ENCODE measurements at regions not wholly inside any gene's neighbourhood (a gene's known extent, or its start where the extent isn't known, plus 50 kb on each side); places are given as distances from the start of the nearest gene placed in this dataset.

DNA sequence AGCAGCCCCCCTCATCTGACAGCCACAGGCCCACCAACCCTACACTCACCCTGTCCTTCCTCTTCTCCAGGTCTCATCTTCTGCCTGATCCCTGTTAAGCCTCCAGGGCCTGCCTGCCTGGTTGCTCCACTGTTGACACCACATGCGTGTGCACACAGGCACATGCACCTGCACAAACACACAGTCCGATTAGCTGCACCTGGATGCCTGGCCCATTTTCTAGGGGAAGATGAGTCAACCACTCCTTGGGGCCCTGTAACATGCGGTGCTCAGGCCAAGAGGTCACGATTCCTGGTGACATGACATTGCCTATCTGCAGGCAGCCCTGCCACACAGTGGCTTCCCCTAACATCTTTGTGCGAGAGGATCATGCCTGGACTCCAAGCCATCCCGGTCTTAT lies 498.4 kb downstream of the BCOR start:
- TF ChIP-seq NFIC (IDR thresholded peaks at IDR 0.05; ENCODE audit: borderline replicate concordance): no peak
- TF ChIP-seq TEAD4 (IDR thresholded peaks at IDR 0.05; ENCODE audit: borderline replicate concordance, insufficient read depth): no peak
- no peak for TF ChIP-seq TAF1 (IDR thresholded peaks at IDR 0.05; ENCODE audit: borderline replicate concordance, low read depth, low read length)
- TF ChIP-seq, protein P1, sequence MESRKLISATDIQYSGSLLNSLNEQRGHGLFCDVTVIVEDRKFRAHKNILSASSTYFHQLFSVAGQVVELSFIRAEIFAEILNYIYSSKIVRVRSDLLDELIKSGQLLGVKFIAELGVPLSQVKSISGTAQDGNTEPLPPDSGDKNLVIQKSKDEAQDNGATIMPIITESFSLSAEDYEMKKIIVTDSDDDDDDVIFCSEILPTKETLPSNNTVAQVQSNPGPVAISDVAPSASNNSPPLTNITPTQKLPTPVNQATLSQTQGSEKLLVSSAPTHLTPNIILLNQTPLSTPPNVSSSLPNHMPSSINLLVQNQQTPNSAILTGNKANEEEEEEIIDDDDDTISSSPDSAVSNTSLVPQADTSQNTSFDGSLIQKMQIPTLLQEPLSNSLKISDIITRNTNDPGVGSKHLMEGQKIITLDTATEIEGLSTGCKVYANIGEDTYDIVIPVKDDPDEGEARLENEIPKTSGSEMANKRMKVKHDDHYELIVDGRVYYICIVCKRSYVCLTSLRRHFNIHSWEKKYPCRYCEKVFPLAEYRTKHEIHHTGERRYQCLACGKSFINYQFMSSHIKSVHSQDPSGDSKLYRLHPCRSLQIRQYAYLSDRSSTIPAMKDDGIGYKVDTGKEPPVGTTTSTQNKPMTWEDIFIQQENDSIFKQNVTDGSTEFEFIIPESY (IDR thresholded peaks at IDR 0.05; ENCODE audit: borderline replicate concordance, low read depth): no peak
- no peak for TF ChIP-seq RAD21 (IDR thresholded peaks at IDR 0.05; ENCODE audit: low read length)
- TF ChIP-seq MAX (IDR thresholded peaks at IDR 0.05; ENCODE audit: low read depth): no peak
- TF ChIP-seq CHD2 (IDR thresholded peaks at IDR 0.05; ENCODE audit: low read length, partially characterized antibody): no peak
- no peak for TF ChIP-seq USF1 (IDR thresholded peaks at IDR 0.05; ENCODE audit: borderline replicate concordance, low read depth)
- TF ChIP-seq FOSL2 (IDR thresholded peaks at IDR 0.05; ENCODE audit: borderline replicate concordance, low read depth): no peak
- TF ChIP-seq GABPA (IDR thresholded peaks at IDR 0.05; ENCODE audit: low read depth): no peak
- TF ChIP-seq RCOR1 (IDR thresholded peaks at IDR 0.05; ENCODE audit: low read length): no peak
- Histone ChIP-seq H3K9ac (no peak overlapping the region), H3K9me2 (no peaks in the 10 kb centered on the region), H3K9me3 (no peaks in the 10 kb centered on the region), H3K36me3 (replicated peaks in 1 of 2; ENCODE audit: control insufficient read depth in 1 of 2, insufficient read depth in 2 of 2, low read length in 1 of 2) (no peaks in the 10 kb centered on the region), H3K27ac (ENCODE audit: low read depth in 2 of 2, low read length in 1 of 2) (no peak overlapping the region), H2AFZ (ENCODE audit: low read depth) (no peak overlapping the region), H3K4me2 (no peak overlapping the region), H3K27me3 (ENCODE audit: insufficient read depth) (peaks cover 7% of the 10 kb centered on the region; the same call in 1 of the 2 replicates), H3K4me1 (ENCODE audit: control insufficient read depth in 1 of 2, insufficient read depth in 2 of 2, low read depth in 1 of 2, low read length in 1 of 2) (peaks cover 0 to 6% of the 10 kb centered on the region in 2 experiments; a peak in 1 of 4 replicates), H4K20me1 (ENCODE audit: insufficient read depth) (no peaks in the 10 kb centered on the region), H3F3A (replicated peaks; ENCODE audit: insufficient read depth) (no peaks in the 10 kb centered on the region), H3K79me2 (ENCODE audit: insufficient read depth) (no peaks in the 10 kb centered on the region), H3K4me3 (ENCODE audit: low read depth in 2 of 2, low read length in 1 of 2) (no peak overlapping the region)
- DNase-seq: no peak
- ChIA-PET POLR2A (no interaction called here), CTCF (no interaction called here)
- WGBS (ENCODE audit: low lambda C conversion rate): 39% methylated on average over 6 of the region's 6 CpGs

DNA sequence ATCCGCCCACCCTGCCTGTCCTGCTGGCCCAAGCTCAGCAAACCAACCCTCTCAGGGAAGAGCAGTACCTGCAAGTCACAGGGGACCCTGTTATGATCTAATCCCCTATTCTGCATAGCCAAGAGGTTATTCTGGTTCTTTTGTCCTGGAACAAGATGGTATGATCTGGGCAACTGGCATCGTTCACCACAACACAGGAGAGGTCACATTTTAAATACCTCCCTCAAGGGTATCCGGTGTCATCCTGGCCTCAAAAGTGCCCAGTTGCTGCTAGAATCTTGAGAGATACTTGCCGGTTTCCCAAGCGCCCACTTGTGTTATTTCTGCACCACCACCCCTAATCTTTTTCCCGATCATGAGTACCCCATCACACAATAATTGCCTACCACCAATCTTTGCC lies 497.5 kb downstream of the BCOR start:
- Histone ChIP-seq H3K36me3 (replicated peaks in 1 of 2; ENCODE audit: control insufficient read depth in 1 of 2, insufficient read depth in 2 of 2, low read length in 1 of 2) (no peaks in the 10 kb centered on the region), H3K4me2 (no peak overlapping the region), H3K9me2 (no peaks in the 10 kb centered on the region), H3K27ac (ENCODE audit: low read depth in 2 of 2, low read length in 1 of 2) (no peak overlapping the region), H3K9ac (no peak overlapping the region), H3K27me3 (ENCODE audit: insufficient read depth) (peaks cover 7% of the 10 kb centered on the region; the same call in 1 of the 2 replicates), H3K4me3 (ENCODE audit: low read depth in 2 of 2, low read length in 1 of 2) (no peak overlapping the region), H3K79me2 (ENCODE audit: insufficient read depth) (no peaks in the 10 kb centered on the region), H3F3A (replicated peaks; ENCODE audit: insufficient read depth) (no peaks in the 10 kb centered on the region), H3K9me3 (no peaks in the 10 kb centered on the region), H4K20me1 (ENCODE audit: insufficient read depth) (no peaks in the 10 kb centered on the region), H2AFZ (ENCODE audit: low read depth) (no peak overlapping the region), H3K4me1 (ENCODE audit: control insufficient read depth in 1 of 2, insufficient read depth in 2 of 2, low read depth in 1 of 2, low read length in 1 of 2) (peaks cover 0 to 9% of the 10 kb centered on the region in 2 experiments; a peak in 1 of 4 replicates)
- TF ChIP-seq, protein P1 (IDR thresholded peaks at IDR 0.05; ENCODE audit: borderline replicate concordance, low read depth): no peak
- TF ChIP-seq NFIC (IDR thresholded peaks at IDR 0.05; ENCODE audit: borderline replicate concordance) (no peak), FOSL2 (IDR thresholded peaks at IDR 0.05; ENCODE audit: borderline replicate concordance, low read depth) (no peak)
- TF ChIP-seq, protein P2, sequence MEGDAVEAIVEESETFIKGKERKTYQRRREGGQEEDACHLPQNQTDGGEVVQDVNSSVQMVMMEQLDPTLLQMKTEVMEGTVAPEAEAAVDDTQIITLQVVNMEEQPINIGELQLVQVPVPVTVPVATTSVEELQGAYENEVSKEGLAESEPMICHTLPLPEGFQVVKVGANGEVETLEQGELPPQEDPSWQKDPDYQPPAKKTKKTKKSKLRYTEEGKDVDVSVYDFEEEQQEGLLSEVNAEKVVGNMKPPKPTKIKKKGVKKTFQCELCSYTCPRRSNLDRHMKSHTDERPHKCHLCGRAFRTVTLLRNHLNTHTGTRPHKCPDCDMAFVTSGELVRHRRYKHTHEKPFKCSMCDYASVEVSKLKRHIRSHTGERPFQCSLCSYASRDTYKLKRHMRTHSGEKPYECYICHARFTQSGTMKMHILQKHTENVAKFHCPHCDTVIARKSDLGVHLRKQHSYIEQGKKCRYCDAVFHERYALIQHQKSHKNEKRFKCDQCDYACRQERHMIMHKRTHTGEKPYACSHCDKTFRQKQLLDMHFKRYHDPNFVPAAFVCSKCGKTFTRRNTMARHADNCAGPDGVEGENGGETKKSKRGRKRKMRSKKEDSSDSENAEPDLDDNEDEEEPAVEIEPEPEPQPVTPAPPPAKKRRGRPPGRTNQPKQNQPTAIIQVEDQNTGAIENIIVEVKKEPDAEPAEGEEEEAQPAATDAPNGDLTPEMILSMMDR (IDR thresholded peaks at IDR 0.05): no peak
- ChIA-PET POLR2A (no interaction called here), CTCF (no interaction called here)
- no peak for DNase-seq
- 32% methylated on average over 5 of the region's 6 CpGs for WGBS (ENCODE audit: low lambda C conversion rate)
